GM03348 (cell line): ENCODE measurements at regions not wholly inside any gene's neighbourhood (a gene's known extent, or its start where the extent isn't known, plus 50 kb on each side); places are given as distances from the start of the nearest gene placed in this dataset.

Source experiments
- DNase-seq: peaks from one replicate; pipeline ENCODE4 v3.0.0; 2012; ENCODE audit warnings: low spot score

DNA sequence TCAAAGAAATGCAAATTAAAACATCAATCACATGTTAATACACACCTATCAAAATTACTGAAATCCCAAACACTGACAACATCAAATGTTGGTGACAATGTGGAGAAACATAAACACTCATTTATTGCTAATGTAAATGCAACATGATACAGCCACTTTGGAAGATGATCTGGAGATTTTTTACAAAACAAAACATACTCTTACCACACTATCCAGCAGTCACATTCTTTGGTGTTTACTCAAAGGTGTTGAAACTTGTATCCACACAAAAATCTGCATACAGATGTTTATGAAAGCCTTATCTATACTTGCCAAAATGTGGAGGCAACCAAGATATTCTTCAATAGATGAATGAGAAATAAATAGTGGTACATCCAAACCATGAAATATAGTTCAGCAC lies 1219.5 kb upstream of the PCDH20 start:
- no peak for DNase-seq

- DNase-seq, result no peak
Measured at GRCh38 chr13:62633448-62633847, 1217.8 kb upstream of the PCDH20 start.

- no peak for DNase-seq
Measured at GRCh38 chr13:62631619-62632018, 1216.0 kb upstream of the PCDH20 start.

DNA sequence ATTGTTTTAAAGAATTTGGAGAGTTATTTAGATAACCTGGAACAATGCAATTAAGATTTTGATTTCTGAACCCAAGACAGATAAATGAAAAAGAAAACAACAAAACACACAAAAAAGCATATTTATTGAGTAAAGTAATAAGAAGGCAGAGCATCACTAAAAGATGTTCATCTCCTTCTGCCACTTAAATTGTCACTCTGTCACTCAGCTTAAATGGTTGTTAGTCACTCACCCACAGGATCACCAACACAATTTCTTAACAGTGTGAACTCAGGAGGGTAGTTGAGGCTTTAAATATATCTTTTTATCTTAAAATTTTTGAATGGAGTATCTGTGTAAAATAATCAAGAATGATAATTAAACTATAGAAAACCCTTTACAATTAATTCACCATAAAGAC lies 1215.5 kb upstream of the PCDH20 start:
- no peak for DNase-seq

DNA sequence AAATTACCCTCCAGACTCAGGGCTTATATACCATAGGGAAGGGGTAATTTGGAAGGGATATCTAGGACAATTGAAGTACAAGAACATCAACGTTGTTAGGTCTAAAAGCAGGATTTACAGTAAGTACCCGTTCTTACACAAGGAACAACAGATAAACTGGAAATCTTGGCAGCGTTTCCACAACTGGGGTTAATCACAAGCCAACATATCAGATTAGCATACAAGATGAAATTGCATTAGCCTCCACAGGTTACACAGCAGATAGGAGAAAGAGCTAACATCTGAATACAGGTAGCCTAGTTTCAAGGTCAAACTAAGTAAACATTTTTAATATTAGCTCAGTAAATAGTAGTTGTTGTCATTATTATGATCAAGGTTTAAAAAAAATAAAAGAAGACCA lies 1214.0 kb upstream of the PCDH20 start:
- DNase-seq, result no peak

DNA sequence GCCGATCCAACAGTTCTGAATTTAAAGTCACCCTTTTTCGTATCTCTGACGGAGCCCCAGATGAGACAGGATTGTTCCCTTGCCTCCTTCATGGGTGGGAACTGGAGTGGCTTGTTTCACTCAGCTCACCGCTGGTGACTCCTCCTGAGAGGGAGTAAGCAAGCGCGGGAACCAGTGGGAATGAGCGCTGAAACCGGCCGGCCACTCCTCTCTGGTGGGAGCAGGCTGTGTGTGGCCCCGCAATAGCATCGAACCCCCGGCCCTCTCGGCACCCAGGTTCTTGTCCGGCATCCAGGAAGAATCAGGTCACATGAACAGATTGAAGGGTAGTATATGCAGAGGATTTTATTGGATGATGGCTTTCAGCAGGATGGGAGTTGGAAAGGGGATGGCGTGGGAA lies 1211.6 kb upstream of the PCDH20 start:
- DNase-seq, result no peak

- no peak for DNase-seq
Measured at GRCh38 chr13:62626771-62627170, 1211.1 kb upstream of the PCDH20 start.

GRCh38 chr13:62625214-62625881 lies 1209.7 kb upstream of the PCDH20 start:
- no peak for DNase-seq

- no peak for DNase-seq
Measured at GRCh38 chr13:62613819-62614218, 1198.2 kb upstream of the PCDH20 start.

DNA sequence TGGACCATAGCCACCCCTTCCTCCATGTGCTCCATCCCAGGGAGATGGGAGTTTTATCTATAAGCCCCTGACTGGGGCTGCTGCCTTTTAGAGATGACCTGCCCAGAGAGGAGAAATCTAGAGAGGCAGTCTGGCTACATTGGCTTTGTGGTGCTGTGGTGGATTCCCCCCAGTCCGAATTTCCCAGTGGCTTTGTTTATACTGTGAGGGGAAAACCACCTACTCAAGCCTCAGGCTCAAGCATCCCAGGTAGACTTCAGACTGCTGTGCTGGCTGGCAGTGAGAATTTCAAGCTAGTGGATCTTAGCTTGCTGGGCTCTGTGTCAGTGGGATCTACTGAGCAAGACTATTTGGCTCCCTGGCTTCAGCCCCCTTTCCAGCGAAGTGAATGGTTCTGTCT lies 1195.7 kb upstream of the PCDH20 start:
- no peak for DNase-seq

DNA sequence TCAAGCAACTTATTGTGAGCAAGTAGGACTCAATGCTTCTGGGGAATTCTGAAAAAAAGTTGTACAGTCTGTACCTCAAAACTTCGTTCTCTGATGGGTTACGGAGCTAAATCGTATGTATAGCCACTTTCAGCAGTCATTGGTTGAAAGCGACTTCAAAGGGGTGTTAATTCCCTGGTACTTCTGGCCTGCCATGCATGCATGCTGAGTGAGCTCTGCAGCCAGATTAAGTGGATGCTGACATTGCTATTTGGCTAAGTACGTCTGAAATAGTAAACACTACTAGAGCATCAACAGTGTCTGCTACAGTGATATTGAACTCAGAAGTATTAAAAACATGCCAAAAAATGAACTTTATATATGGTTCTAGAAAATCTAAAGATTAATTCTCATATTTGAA lies 1183.1 kb upstream of the PCDH20 start:
- DNase-seq, result no peak

GRCh38 chr13:62595976-62596375 lies 1180.3 kb upstream of the PCDH20 start:
- no peak for DNase-seq

GRCh38 chr13:62593804-62594203 lies 1178.2 kb upstream of the PCDH20 start:
- no peak for DNase-seq

GRCh38 chr13:62583466-62583865 lies 1167.8 kb upstream of the PCDH20 start:
- DNase-seq, result no peak

GRCh38 chr13:62578402-62578801 lies 1162.8 kb upstream of the PCDH20 start:
- DNase-seq, result no peak

DNA sequence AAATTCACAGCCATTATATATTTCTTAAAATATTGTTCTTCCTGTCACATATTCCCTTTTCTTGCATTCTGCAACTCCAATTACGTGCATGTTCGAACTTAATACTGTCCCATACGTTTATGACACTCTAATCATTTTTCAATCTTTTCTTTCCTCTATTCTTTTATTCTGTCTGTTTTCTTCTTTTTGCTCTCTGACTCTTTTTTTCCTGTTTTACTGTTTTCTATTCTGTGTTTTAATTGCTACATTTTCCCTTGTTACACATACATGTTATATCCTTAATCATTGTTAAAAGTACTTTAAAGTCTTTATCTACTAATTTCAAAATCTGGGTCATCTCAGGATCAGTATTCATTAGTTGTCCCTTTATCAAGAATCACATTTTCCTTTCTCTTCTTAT lies 1149.1 kb upstream of the PCDH20 start:
- no peak for DNase-seq

DNA sequence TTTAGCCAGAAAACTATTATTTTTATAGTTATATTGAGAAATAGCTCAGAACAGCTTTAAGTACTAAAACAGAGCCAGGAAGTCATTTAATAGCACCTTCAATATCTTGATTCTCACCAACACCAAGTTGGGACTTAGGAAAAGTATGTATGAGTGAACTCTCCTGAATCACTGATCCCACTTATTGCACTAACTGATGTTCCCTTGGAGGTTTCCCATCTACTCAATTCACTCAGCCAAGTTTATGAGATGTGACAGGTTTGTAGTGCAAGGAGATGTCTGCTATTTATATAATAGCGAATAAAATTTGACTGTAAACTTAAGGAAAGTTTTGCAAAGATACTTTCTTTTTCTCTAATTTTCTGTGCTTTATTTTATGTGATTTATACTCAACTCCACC lies 1147.6 kb upstream of the PCDH20 start:
- DNase-seq, result no peak

DNA sequence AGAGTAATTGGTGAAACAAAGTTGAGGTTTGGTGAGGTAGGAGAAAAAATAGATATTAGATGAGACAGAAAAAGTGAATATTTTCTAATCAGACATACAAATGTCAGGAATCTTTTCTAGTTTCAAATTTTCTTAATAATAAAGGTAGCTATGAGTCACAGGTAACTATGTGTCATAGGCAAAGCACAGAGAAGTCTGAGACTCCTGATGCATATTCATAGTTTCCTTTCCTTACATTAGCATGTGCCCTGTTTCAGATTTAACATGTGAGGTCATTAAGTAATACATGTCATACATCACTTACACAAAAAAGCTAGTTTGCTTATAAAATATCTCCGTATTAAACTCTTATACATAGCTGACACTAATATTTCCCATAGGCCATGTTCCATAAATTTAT lies 1141.3 kb upstream of the PCDH20 start:
- DNase-seq, result no peak

- DNase-seq, result no peak
Measured at GRCh38 chr13:62551588-62551987, 1135.9 kb upstream of the PCDH20 start.

DNA sequence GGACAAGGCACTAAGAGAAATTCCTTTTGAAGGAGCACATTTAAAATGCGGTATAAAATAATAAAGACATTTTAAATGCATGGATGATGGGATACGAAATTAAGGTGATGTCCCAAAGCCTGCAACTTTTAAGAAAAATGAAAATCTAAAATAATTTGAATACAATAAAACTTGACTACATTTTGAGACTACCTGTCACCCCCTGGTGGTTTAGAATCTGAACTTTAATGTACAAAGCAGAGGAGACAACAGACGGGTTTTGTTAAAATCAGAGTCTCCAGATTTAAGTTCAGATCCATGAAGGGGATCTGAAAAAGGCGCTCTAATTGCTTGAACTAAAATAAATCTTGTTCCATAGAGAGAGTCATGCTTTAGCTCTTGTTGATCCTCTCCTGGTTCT lies 1129.3 kb upstream of the PCDH20 start:
- no peak for DNase-seq

- no peak for DNase-seq
Measured at GRCh38 chr13:62537593-62537992, 1121.9 kb upstream of the PCDH20 start.

- DNase-seq, result no peak
Measured at GRCh38 chr13:62525652-62526051, 1110.0 kb upstream of the PCDH20 start.

DNA sequence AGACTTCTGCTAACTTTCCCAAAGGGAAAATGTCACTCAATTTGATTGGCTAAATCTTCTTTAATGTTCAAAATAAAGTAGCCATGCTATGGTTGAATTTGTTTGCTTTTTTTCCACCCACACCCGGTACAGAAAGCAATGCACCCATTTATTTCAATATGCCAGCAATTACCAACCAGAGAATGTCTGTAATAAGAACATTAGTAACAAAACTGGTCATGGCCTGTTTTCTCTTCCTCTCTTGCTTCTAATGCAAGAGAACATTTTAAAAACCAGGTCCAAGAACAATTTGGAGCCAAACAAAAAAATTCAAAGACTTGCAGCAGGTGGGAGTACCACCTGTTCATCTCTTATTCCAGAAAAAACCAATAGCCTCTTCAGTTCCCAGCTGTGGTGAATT lies 1108.8 kb upstream of the PCDH20 start:
- no peak for DNase-seq

- DNase-seq, result no peak
Measured at GRCh38 chr13:62524061-62524460, 1108.4 kb upstream of the PCDH20 start.
